Activated T-helper 17 cell treated with anti-CD3 and anti-CD28 coated beads, Interleukin-2, amount 50 U/mL, for 72 hours (primary cell): ENCODE measurements at regions not wholly inside any gene's neighbourhood (a gene's known extent, or its start where the extent isn't known, plus 50 kb on each side); places are given as distances from the start of the nearest gene placed in this dataset.

ENCODE experiments used
- ATAC-seq: fragments of 150-1000 bp; cut with Tn5 transposase; replicated peaks from 2 replicates; pipeline ENCODE4 v1.10.0; 2021; ENCODE audit warnings: mild to moderate bottlenecking, moderate library complexity
- H3K27ac Mint-ChIP-seq: one replicate; pipeline ENCODE4 v1.8.0; 2022; ENCODE audit warnings: mixed read lengths
- H3K27me3 Mint-ChIP-seq: one replicate; pipeline ENCODE4 v1.8.0; 2022; ENCODE audit warnings: mixed read lengths
- H3K36me3 Mint-ChIP-seq: one replicate; pipeline ENCODE4 v1.8.0; 2022; ENCODE audit warnings: low read depth, mild to moderate bottlenecking, mixed read lengths
- H3K4me1 Mint-ChIP-seq: one replicate; pipeline ENCODE4 v1.8.0; 2022; ENCODE audit warnings: mixed read lengths
- H3K4me3 Mint-ChIP-seq: one replicate; pipeline ENCODE4 v1.8.0; 2022; ENCODE audit warnings: mild to moderate bottlenecking, mixed read lengths
- H3K9me3 Mint-ChIP-seq: one replicate; pipeline ENCODE4 v1.8.0; 2022; ENCODE audit warnings: mixed read lengths

DNA sequence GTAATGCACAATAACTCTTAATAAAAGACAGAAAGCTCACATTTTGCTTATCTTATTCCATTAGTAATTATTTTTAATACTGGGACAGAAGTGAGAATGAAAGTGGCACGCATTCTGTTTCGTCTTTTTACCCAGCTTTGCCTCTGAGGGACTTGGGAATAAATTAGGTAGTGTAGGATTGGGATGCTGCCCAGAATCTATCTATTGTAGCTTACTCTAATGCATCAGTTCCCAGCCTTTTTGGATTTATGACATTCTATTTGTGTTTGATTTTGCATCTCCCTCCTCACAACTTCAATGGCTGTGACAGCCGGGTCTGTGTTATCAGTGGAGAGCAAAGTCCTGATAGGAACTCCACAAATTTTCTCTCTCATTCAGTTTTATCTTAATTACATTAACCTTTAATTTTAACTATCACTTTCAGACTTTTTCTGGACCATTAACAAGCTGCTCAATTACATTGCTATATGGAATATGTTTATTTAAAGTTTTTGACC is 62.9 kb upstream of the TULP4 start:
- Mint-ChIP-seq H3K27me3 (no peaks in the 10 kb centered on the region), H3K36me3 (peaks cover 20% of the 10 kb centered on the region), H3K27ac (no peak overlapping the region), H3K9me3 (no peaks in the 10 kb centered on the region), H3K4me3 (no peak overlapping the region), H3K4me1 (peaks cover 8% of the 10 kb centered on the region)
- ATAC-seq, result no peak

DNA sequence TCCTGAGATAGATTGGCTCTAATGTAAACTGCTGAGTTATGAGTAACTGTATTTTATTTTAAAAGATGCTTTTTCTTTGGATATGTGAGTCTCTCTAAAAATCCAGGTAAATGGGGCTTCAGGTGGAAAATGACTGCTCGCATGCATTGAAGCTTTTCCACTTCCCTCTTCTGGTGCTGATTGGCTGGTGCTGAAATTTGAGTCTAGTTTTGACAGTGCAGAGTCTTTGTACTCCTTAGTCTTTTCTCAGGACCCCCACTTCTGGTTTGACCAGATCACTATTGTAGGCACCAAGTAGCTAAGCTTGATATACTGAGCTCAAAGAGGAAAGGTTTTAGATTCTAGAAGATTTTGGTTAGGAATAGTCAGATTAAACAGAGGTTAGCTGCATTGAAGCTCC is 60.7 kb upstream of the TULP4 start:
- no peak overlapping the region for H3K4me3 Mint-ChIP-seq
- H3K27me3 Mint-ChIP-seq, result no peaks in the 10 kb centered on the region
- H3K9me3 Mint-ChIP-seq, result no peaks in the 10 kb centered on the region
- no peak overlapping the region for H3K27ac Mint-ChIP-seq
- peaks cover 10% of the 10 kb centered on the region for H3K36me3 Mint-ChIP-seq
- H3K4me1 Mint-ChIP-seq, result peaks cover 17% of the 10 kb centered on the region
- no peak for ATAC-seq

DNA sequence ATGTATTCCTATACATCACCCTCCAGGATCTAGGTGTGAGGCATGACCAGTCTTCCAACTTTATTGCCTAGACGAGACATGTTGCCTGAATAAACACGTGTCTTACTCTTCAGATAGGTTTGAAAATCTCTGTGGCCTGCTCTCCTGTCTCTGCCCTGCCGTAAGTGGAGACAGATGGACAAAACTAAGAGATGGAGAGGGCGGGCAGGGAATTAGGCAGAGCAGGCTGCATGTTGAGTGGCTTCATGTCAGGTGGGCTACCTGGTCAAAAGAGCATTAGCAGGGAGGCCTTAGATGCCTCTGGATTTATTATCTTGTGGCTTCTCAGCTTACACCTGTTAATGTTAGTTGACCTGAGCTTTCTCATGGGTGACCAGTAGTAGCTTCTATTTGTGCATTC is 59.0 kb upstream of the TULP4 start:
- ATAC-seq, result no peak
- H3K27me3 Mint-ChIP-seq, result no peaks in the 10 kb centered on the region
- no peak overlapping the region for H3K4me3 Mint-ChIP-seq
- peaks cover 10% of the 10 kb centered on the region for H3K36me3 Mint-ChIP-seq
- peaks cover 30% of the 10 kb centered on the region for H3K4me1 Mint-ChIP-seq
- no peaks in the 10 kb centered on the region for H3K9me3 Mint-ChIP-seq
- H3K27ac Mint-ChIP-seq, result no peak overlapping the region

DNA sequence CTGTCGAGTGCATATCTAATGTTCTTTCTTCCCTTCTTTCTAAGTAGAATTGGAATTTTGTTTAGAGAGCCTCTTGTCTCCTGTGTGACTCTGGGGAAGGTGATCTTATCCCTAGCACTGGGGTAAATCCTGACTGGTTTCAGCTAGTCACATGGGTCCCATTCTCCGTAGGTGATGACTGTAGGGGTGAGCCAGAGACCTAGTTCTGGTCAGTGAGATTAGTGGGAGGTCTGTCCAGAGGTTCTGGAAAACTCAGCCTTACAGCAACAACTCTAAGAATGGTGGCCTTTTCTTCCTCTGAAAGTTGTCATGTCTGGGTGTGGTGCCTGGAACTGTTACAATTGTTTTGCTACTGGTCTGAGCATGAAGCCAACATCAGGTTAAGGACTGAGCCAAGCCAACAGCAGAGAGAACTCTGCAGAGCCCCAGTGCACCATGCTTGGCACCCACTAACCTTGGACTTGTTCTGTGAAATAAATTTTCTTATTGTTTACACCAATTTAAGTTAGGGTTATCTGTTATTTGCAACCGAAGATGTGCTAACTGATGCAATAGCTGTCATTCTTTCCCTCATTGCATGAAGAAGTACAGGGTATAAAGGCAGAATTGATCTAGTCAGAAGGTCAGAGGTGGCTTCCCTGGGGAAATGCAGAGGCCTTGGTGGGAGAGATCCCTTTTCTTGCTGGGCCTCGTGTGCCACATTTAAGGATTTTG is 56.8 kb upstream of the TULP4 start:
- peaks cover 10% of the 10 kb centered on the region for H3K36me3 Mint-ChIP-seq
- ATAC-seq, result no peak
- H3K4me3 Mint-ChIP-seq, result no peak overlapping the region
- no peaks in the 10 kb centered on the region for H3K27me3 Mint-ChIP-seq
- peak overlapping the region; percentile 62 for H3K27ac Mint-ChIP-seq
- H3K9me3 Mint-ChIP-seq, result no peaks in the 10 kb centered on the region
- peaks cover 31% of the 10 kb centered on the region for H3K4me1 Mint-ChIP-seq

GRCh38 chr6:158255989-158256601 is 56.2 kb upstream of the TULP4 start:
- Mint-ChIP-seq H3K9me3 (no peaks in the 10 kb centered on the region), H3K36me3 (peaks cover 10% of the 10 kb centered on the region), H3K27ac (peak overlapping the region; percentile 62), H3K4me1 (peaks cover 31% of the 10 kb centered on the region), H3K4me3 (no peak overlapping the region), H3K27me3 (no peaks in the 10 kb centered on the region)
- ATAC-seq, result no peak

- no peaks in the 10 kb centered on the region for H3K27me3 Mint-ChIP-seq
- peaks cover 31% of the 10 kb centered on the region for H3K4me1 Mint-ChIP-seq
- peak overlapping the region; percentile 39 for H3K27ac Mint-ChIP-seq
- no peaks in the 10 kb centered on the region for H3K9me3 Mint-ChIP-seq
- no peak for ATAC-seq
- peaks cover 10% of the 10 kb centered on the region for H3K36me3 Mint-ChIP-seq
- no peak overlapping the region for H3K4me3 Mint-ChIP-seq
Measured at GRCh38 chr6:158256746-158257424, 55.4 kb upstream of the TULP4 start.

GRCh38 chr6:158257425-158257759 is 54.9 kb upstream of the TULP4 start:
- no peak for ATAC-seq
- H3K27ac Mint-ChIP-seq, result no peak overlapping the region

GRCh38 chr6:158257781-158258180 is 54.5 kb upstream of the TULP4 start:
- no peak for ATAC-seq
- peaks cover 33% of the 10 kb centered on the region for H3K4me1 Mint-ChIP-seq
- no peak overlapping the region for H3K27ac Mint-ChIP-seq
- peaks cover 10% of the 10 kb centered on the region for H3K36me3 Mint-ChIP-seq
- no peak overlapping the region for H3K4me3 Mint-ChIP-seq
- H3K27me3 Mint-ChIP-seq, result no peaks in the 10 kb centered on the region
- H3K9me3 Mint-ChIP-seq, result no peaks in the 10 kb centered on the region

More at GRCh38 chr6:158257425-158257759, 54.9 kb upstream of the TULP4 start:
- Mint-ChIP-seq H3K4me3 (no peak overlapping the region), H3K27me3 (no peaks in the 10 kb centered on the region), H3K36me3 (peaks cover 10% of the 10 kb centered on the region), H3K9me3 (no peaks in the 10 kb centered on the region), H3K4me1 (peaks cover 31% of the 10 kb centered on the region)

DNA sequence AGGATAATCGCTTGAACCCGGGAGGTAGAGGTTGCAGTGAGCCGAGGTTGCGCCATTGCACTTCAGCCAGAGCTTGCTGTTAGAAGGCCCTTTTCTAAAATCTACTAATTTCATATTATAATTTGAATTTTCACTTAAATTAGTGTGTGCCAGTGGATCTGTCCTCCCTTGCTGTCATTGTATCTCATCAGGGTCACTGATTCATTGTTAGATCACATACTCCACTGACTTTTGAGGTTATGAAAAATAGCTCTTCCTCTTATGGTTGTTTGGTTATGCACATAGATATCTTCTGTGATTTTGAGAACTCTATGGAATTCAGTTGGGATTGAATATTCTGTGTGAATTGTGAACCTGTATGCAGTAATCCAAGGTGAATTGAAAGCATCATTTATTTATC is 53.1 kb upstream of the TULP4 start:
- Mint-ChIP-seq H3K27me3 (no peaks in the 10 kb centered on the region), H3K36me3 (no peaks in the 10 kb centered on the region), H3K4me1 (peaks cover 32% of the 10 kb centered on the region), H3K27ac (no peak overlapping the region), H3K9me3 (no peaks in the 10 kb centered on the region), H3K4me3 (no peak overlapping the region)
- no peak for ATAC-seq

DNA sequence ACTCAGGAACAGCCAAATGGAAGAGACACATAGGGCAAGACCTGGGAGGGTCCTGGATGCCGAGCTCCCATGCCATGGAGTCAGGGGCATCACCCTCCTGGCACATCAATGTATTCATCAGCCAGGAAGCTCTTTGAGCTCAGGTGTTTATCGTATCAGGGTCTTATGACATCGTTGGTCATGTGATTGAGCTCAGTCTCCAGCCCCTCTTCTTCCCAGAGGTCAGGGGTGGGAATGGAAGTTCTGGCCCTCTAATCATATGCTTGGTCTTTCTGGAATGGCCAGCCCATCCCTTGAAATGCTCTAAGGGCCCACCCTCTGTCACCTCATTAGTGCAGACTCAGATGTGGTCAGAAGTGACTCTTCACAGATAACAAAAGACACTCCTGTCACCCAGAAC is 52.4 kb upstream of the TULP4 start:
- no peaks in the 10 kb centered on the region for H3K9me3 Mint-ChIP-seq
- H3K36me3 Mint-ChIP-seq, result no peaks in the 10 kb centered on the region
- H3K27me3 Mint-ChIP-seq, result no peaks in the 10 kb centered on the region
- H3K4me1 Mint-ChIP-seq, result peaks cover 32% of the 10 kb centered on the region
- no peak for ATAC-seq
- no peak overlapping the region for H3K4me3 Mint-ChIP-seq
- no peak overlapping the region for H3K27ac Mint-ChIP-seq

DNA sequence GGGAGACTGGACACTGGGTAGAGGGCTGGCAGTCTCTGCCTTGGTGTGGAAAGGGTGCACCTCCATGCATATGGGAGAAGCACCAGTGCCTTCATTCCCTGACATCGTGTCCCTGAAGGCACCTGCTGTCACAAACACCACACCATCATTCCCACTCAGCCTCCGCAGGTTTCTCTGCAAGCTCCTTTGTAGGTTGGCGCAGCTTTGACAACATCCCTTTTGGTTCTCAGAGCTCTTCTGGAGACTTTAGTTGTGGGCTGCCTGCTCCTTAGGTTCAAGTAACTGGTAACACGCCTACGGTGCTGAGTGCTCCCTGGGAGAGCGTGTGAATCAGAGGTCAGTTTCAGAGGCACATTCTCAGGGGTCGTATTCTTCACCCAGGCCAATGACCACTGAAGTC is 50.2 kb upstream of the TULP4 start:
- Mint-ChIP-seq H3K27me3 (no peaks in the 10 kb centered on the region), H3K9me3 (no peaks in the 10 kb centered on the region), H3K27ac (no peak overlapping the region), H3K36me3 (no peaks in the 10 kb centered on the region), H3K4me1 (peaks cover 17% of the 10 kb centered on the region), H3K4me3 (no peak overlapping the region)
- ATAC-seq, result no peak
